HepG2 (cell line): ENCODE measurements at regions not wholly inside any gene's neighbourhood (a gene's known extent, or its start where the extent isn't known, plus 50 kb on each side); places are given as distances from the start of the nearest gene placed in this dataset.

Source experiments
- BATF2 ChIP-seq: sonication (generic); formaldehyde crosslinking; IDR thresholded peaks from 2 replicates; pipeline ENCODE4 v1.8.0; 2022; ENCODE audit warnings: mild to moderate bottlenecking, missing genetic modification reagents, moderate library complexity
- BCL6 ChIP-seq: IDR thresholded peaks from 2 replicates; pipeline ENCODE4 v1.6.1; 2016; ENCODE audit warnings: missing genetic modification reagents, missing compliant biosample characterization
- EHMT2 ChIP-seq: fragments of 200-600 bp; sonication (generic); IDR thresholded peaks from 2 replicates; pipeline ENCODE4 v1.7.0; 2017; ENCODE audit warnings: antibody characterized with exemption, low read depth, low read length, borderline replicate concordance
- HNF1B ChIP-seq: sonication (generic); formaldehyde crosslinking; IDR thresholded peaks from 2 replicates; pipeline ENCODE4 v1.5.1; 2020; ENCODE audit warnings: mild to moderate bottlenecking, moderate library complexity, missing genetic modification reagents
- PITX1 ChIP-seq: sonication (generic); formaldehyde crosslinking; IDR thresholded peaks from 2 replicates; pipeline ENCODE4 v1.5.1; 2020; ENCODE audit warnings: mild to moderate bottlenecking, missing genetic modification reagents
- POLR2AphosphoS2 ChIP-seq: IDR thresholded peaks from 2 replicates; pipeline ENCODE4 v1.6.1; 2011; ENCODE audit warnings: low read depth, low read length, improper control_type of control experiment
- PRMT3 ChIP-seq: sonication (generic); formaldehyde crosslinking; IDR thresholded peaks from 2 replicates; pipeline ENCODE4 v1.8.1; 2022; ENCODE audit warnings: low read depth, mild to moderate bottlenecking, moderate library complexity, missing genetic modification reagents, borderline replicate concordance
- SMARCE1 ChIP-seq: fragments of 450-650 bp; IDR thresholded peaks from 2 replicates; pipeline ENCODE4 v1.6.1; 2017; ENCODE audit warnings: borderline replicate concordance
- ZBTB3 ChIP-seq: sonication (generic); formaldehyde crosslinking; IDR thresholded peaks from 2 replicates; pipeline ENCODE4 v1.4.0; 2020; ENCODE audit warnings: low read depth, mild to moderate bottlenecking, moderate library complexity, missing genetic modification reagents, borderline replicate concordance
- ZBTB38 ChIP-seq: sonication (generic); formaldehyde crosslinking; IDR thresholded peaks from 2 replicates; pipeline ENCODE4 v1.5.1; 2020; ENCODE audit warnings: mild to moderate bottlenecking, missing genetic modification reagents
- ZBTB8A ChIP-seq: sonication (generic); formaldehyde crosslinking; IDR thresholded peaks from 2 replicates; pipeline ENCODE4 v1.4.0; 2020; ENCODE audit warnings: mild to moderate bottlenecking, low read depth, missing genetic modification reagents, borderline replicate concordance
- ZHX2 ChIP-seq, 2 experiments: sonication (generic) in 1 of 2; formaldehyde crosslinking in 1 of 2; IDR thresholded peaks; 2 replicates each; pipeline versions ENCODE4 v1.6.1 to v1.9.0; 2014 to 2022; ENCODE audit warnings: antibody characterized with exemption in 1 of 2, borderline replicate concordance in 1 of 2, inconsistent platforms in 1 of 2, low read depth in 1 of 2, missing genetic modification reagents in 1 of 2
- ZNF280D ChIP-seq: sonication (generic); formaldehyde crosslinking; IDR thresholded peaks from 2 replicates; pipeline ENCODE4 v1.5.1; 2020; ENCODE audit warnings: mild to moderate bottlenecking, missing genetic modification reagents
- ZNF333 ChIP-seq: sonication (generic); formaldehyde crosslinking; IDR thresholded peaks from 2 replicates; pipeline ENCODE4 v1.4.0; 2020; ENCODE audit warnings: mild to moderate bottlenecking, missing genetic modification reagents, borderline replicate concordance
- ZNF639 ChIP-seq: conservative IDR thresholded peaks from 2 replicates; pipeline ENCODE4 v1.6.1; 2018; ENCODE audit warnings: missing genetic modification reagents
- ZNF839 ChIP-seq: sonication (generic); formaldehyde crosslinking; IDR thresholded peaks from 2 replicates; pipeline ENCODE4 v1.4.0; 2020; ENCODE audit warnings: missing genetic modification reagents, mild to moderate bottlenecking, borderline replicate concordance

GRCh38 chr6:92364948-92365541 lies 1054.3 kb downstream of the EPHA7 start (continued):
- peak; percentile 78 for TF ChIP-seq BCL6 (CRISPR knock-in tag)
- no peak for TF ChIP-seq ZBTB3 (CRISPR knock-in tag)
- TF ChIP-seq ZNF280D (CRISPR knock-in tag) = no peak
- no peak for TF ChIP-seq ZBTB8A
- TF ChIP-seq ZNF333 (CRISPR knock-in tag) = no peak
- no peak for TF ChIP-seq BATF2
- TF ChIP-seq EHMT2 = peak; percentile 77
- TF ChIP-seq PITX1 (CRISPR knock-in tag) = no peak
- no peak for TF ChIP-seq SMARCE1
- TF ChIP-seq ZBTB38 = no peak
- no peak for TF ChIP-seq HNF1B
- no peak for TF ChIP-seq ZHX2 (IDR thresholded peaks at IDR 0.05; ENCODE audit: low read depth)
- TF ChIP-seq ZHX2 (CRISPR knock-in tag; IDR thresholded peaks at IDR 0.05; ENCODE audit: borderline replicate concordance) = no peak
- no peak for TF ChIP-seq PRMT3 (CRISPR knock-in tag)
- TF ChIP-seq ZNF839 (CRISPR knock-in tag) = no peak
- no peak for TF ChIP-seq ZNF639 (CRISPR knock-in tag)
- no peak for TF ChIP-seq POLR2AphosphoS2
